Fibroblast of the aortic adventitia (primary cell): ENCODE measurements at regions not wholly inside any gene's neighbourhood (a gene's known extent, or its start where the extent isn't known, plus 50 kb on each side); places are given as distances from the start of the nearest gene placed in this dataset.

Experiments used
- DNase-seq: peaks from one replicate; pipeline ENCODE4 v3.0.0-alpha.2; 2010; ENCODE audit warnings: low read depth
- H3K4me3 ChIP-seq: 2 replicates; pipeline ENCODE4 v1.5.1; 2011; ENCODE audit warnings: low read depth, mild to moderate bottlenecking, control low read depth, low read length, moderate library complexity
- TF ChIP-seq, protein P1 (sequence below): IDR thresholded peaks from 2 replicates; pipeline ENCODE4 v1.5.1; 2011; ENCODE audit warnings: mild to moderate bottlenecking, low read length, control low read depth, inconsistent platforms; ENCODE audit not compliant: insufficient read depth

DNA sequence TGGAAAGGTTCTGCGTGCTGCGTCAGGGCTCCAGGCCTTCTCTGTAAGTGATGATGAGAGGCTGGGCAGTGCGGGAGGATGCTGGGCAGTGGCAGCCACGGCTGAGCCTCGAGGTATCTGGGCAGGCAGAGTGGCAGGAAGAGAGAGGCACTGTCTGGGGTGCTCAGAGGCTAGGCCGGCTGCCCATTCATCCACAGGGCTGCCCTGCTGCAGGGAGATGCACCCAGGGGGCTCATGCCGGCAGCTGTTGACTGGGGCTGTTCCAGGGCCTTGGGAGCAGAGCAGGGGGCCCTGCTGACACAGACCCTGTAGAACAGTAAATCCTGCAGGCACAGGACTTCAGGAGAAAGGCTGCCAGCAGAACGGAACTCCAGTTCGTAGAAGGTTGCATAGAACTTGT is 88.8 kb downstream of the BOD1 start:
- no peak for DNase-seq
- no peak overlapping the region for H3K4me3 ChIP-seq
- TF ChIP-seq, protein P1, sequence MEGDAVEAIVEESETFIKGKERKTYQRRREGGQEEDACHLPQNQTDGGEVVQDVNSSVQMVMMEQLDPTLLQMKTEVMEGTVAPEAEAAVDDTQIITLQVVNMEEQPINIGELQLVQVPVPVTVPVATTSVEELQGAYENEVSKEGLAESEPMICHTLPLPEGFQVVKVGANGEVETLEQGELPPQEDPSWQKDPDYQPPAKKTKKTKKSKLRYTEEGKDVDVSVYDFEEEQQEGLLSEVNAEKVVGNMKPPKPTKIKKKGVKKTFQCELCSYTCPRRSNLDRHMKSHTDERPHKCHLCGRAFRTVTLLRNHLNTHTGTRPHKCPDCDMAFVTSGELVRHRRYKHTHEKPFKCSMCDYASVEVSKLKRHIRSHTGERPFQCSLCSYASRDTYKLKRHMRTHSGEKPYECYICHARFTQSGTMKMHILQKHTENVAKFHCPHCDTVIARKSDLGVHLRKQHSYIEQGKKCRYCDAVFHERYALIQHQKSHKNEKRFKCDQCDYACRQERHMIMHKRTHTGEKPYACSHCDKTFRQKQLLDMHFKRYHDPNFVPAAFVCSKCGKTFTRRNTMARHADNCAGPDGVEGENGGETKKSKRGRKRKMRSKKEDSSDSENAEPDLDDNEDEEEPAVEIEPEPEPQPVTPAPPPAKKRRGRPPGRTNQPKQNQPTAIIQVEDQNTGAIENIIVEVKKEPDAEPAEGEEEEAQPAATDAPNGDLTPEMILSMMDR = no peak

DNA sequence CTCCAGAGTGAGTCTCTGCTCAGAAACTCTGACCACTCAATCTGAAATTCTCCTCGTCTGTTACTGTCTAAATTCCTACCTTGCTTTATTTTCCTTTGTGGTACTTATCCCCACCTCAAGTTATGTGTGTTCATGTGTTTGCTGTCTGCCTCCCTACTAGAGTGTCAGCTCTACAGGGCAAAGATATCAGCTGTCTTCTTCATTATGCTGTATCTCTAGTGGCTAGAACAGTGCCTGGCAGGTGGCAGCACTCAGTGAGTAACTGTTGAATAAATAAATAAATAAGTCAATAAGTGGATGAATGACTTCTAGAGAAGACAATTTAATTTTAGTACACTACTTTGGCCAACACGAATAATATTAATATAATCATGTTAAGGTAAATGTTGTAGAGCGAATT is 92.3 kb downstream of the BOD1 start:
- TF ChIP-seq, protein P1 = no peak
- H3K4me3 ChIP-seq = no peak overlapping the region
- DNase-seq = no peak

DNA sequence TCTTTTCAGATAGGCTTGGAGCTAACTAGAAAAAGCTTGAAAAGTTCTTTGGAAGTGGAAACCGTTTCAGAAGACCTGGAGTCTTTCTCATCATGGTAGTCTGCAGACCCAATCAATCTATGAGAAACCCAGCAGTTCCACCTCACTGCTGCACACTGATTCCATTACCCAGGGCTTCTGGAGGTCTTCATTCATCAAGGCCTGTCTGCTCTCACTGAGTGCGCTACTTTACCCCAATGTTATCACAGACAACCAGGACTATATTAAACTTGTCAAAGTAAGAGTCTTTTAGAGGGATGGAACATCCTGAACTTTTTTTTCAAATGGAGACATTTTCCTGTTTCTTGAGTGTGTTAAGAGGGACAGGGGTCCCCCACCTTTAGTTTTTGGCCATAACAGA is 93.1 kb downstream of the BOD1 start:
- TF ChIP-seq, protein P1 = no peak
- H3K4me3 ChIP-seq = no peak overlapping the region
- DNase-seq = no peak

DNA sequence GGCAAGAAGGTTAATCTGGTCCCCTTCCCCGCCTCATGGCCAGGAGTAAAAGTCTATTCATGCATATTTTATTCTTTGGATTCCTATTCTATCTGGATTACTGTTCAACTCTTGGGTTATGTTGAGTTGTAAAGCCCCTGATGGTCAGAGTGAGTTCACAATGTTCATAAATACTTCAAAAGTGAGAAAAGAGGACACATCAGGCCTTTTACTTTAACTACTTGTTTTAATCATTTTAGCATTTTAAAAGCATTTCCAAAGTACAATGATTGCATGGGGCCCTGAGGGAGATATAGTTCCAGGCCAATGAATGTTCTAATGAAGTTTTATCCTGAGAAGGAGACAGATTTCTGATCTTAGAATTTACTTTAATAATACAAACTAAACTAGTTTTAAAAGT is 93.9 kb downstream of the BOD1 start:
- DNase-seq = no peak
- H3K4me3 ChIP-seq = no peak overlapping the region
- TF ChIP-seq, protein P1 = no peak

DNA sequence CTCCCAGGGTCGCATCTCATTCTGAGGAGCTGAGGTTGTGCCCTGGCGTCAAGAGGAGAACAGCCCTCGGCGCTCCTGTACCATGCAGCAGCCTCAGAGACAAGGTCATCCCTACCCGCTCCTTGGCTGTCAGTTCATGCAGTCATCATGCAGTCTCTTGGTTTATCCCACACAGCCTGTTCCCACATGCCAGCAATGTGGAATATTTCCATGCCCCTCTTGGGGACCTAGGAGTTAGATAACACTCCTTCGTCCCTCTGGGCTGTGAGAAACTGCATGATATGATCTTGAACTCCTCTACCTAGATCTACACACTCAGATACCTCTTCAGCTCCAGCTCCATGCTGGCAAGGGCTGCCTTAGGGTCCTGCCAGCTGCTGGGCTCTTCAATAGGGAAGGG is 97.6 kb downstream of the BOD1 start:
- H3K4me3 ChIP-seq = no peak overlapping the region
- DNase-seq = no peak
- TF ChIP-seq, protein P1 = no peak

DNA sequence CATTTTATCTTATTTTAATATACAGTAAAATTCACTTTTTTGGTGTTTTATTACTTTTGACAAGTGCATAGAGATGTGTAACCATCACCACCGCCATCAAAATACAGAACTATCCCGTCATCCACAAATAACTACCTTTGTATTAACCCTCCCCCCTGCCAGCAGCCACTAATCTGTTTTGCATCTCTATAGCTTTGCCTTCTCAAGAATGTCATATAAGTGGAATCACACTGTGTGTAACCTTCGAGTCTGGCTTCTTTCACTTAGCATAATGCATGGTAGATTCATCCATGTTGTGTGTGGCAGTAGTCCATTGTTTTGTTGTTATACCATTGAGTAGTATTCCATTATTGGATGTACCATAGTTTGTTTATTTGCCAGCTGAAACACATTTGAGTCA is 98.8 kb downstream of the BOD1 start:
- no peak for DNase-seq
- no peak overlapping the region for H3K4me3 ChIP-seq
- TF ChIP-seq, protein P1 = no peak

DNA sequence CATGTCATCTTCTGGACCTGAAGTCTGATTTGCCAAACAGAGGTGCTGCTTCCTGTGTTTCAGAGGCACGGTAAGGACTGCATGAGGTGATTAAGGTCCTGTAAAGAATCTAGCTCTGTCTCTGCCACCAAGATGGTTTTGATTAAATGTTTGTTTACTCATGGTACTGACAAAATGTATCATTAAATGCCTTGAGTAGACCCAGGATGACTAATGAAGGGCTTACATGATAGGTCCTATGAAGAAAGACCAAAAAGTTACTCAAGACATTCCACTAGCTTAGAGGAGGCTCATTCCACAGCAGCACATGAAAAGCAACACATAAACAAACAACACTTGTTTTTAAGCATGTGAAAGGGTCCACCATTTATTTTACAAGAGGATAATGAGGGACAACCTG is 100.9 kb downstream of the BOD1 start:
- TF ChIP-seq, protein P1 = no peak
- DNase-seq = peak; percentile 76
- H3K4me3 ChIP-seq = no peak overlapping the region
